HEK293 (cell line): ENCODE measurements at regions not wholly inside any gene's neighbourhood (a gene's known extent, or its start where the extent isn't known, plus 50 kb on each side); places are given as distances from the start of the nearest gene placed in this dataset.

Experiments
- CTCF ChIA-PET: fragments of 350-600 bp; formaldehyde crosslinking; extraction: SDS; loops from one replicate; lab custom pipeline; 2021; ENCODE audit warnings: antibody characterized with exemption; lab: Yijun Ruan, JAX
- POLR2A ChIA-PET: fragments of 300-600 bp; formaldehyde crosslinking; extraction: SDS; loops from one replicate; lab custom pipeline; 2020; ENCODE audit warnings: antibody characterized with exemption, inconsistent platforms; lab: Yijun Ruan, JAX
- H3K27ac ChIP-seq: fragments of 200-500 bp; sonication (Bioruptor generic); 2 replicates; pipeline ENCODE4 v1.5.1; 2014; ENCODE audit warnings: low read depth, low read length, control low read depth, inconsistent platforms; ENCODE audit errors: extremely low read depth
- H3K36me3 ChIP-seq, 2 experiments: fragments of 200-500 bp in 1 of 2; sonication (Bioruptor generic) in 1 of 2; 1 replicate in 1 of 2; 2 replicates in 1 of 2; pipeline ENCODE4 v1.5.1; 2014 to 2017; ENCODE audit warnings: inconsistent platforms in 2 of 2, low read length in 2 of 2; ENCODE audit not compliant: control insufficient read depth in 2 of 2, insufficient read depth in 1 of 2
- H3K4me1 ChIP-seq: fragments of 200-500 bp; sonication (Bioruptor generic); 2 replicates; pipeline ENCODE4 v1.5.1; 2014; ENCODE audit warnings: mild to moderate bottlenecking, low read length, inconsistent platforms; ENCODE audit not compliant: control insufficient read depth, insufficient read depth
- H3K4me3 ChIP-seq: 2 replicates; pipeline ENCODE4 v1.5.1; 2011; ENCODE audit warnings: low read depth, mild to moderate bottlenecking, control low read depth, low read length, moderate library complexity
- H3K9me3 ChIP-seq: fragments of 200-500 bp; sonication (Bioruptor generic); 2 replicates; pipeline ENCODE4 v1.5.1; 2014; ENCODE audit warnings: low read depth, low read length, inconsistent platforms; ENCODE audit not compliant: control insufficient read depth, insufficient read depth
- GFI1B ChIP-seq: fragments of 450-650 bp; formaldehyde crosslinking; IDR thresholded peaks from 2 replicates; pipeline ENCODE4 v1.5.1; 2016; ENCODE audit warnings: missing biosample characterization, missing genetic modification characterization
- GLI4 ChIP-seq: fragments of 450-650 bp; formaldehyde crosslinking; IDR thresholded peaks from 2 replicates; pipeline ENCODE4 v1.5.1; 2016; ENCODE audit warnings: missing biosample characterization, missing genetic modification characterization
- GLIS1 ChIP-seq: fragments of 450-650 bp; formaldehyde crosslinking; IDR thresholded peaks from 2 replicates; pipeline ENCODE4 v1.5.1; 2016; ENCODE audit warnings: missing biosample characterization, missing genetic modification characterization
- GLIS2 ChIP-seq: fragments of 450-650 bp; formaldehyde crosslinking; IDR thresholded peaks from 2 replicates; pipeline ENCODE4 v1.5.1; 2016; ENCODE audit warnings: missing biosample characterization, missing genetic modification characterization
- HOXC10 ChIP-seq: sonication (generic); formaldehyde crosslinking; IDR thresholded peaks from 2 replicates; pipeline ENCODE4 v1.8.1; 2023; ENCODE audit warnings: mild to moderate bottlenecking, missing genetic modification reagents
- KLF7 ChIP-seq: fragments of 450-650 bp; formaldehyde crosslinking; IDR thresholded peaks from 2 replicates; pipeline ENCODE4 v1.5.1; 2016; ENCODE audit warnings: missing biosample characterization, missing genetic modification characterization, borderline replicate concordance
- MZF1 ChIP-seq: fragments of 450-650 bp; formaldehyde crosslinking; IDR thresholded peaks from 2 replicates; pipeline ENCODE4 v1.5.1; 2017; ENCODE audit warnings: missing biosample characterization, missing genetic modification characterization, borderline replicate concordance
- ZNF138 ChIP-seq: fragments of 450-650 bp; formaldehyde crosslinking; IDR thresholded peaks from 2 replicates; pipeline ENCODE4 v1.5.1; 2016; ENCODE audit warnings: missing biosample characterization, missing genetic modification characterization, borderline replicate concordance
- ZNF174 ChIP-seq: fragments of 450-650 bp; formaldehyde crosslinking; IDR thresholded peaks from 2 replicates; pipeline ENCODE4 v1.5.0; 2017; ENCODE audit warnings: missing biosample characterization, mild to moderate bottlenecking, missing genetic modification characterization
- ZNF19 ChIP-seq: fragments of 450-650 bp; formaldehyde crosslinking; IDR thresholded peaks from 2 replicates; pipeline ENCODE4; 2016; ENCODE audit warnings: missing biosample characterization, missing genetic modification characterization, low read depth
- ZNF2 ChIP-seq: fragments of 450-650 bp; formaldehyde crosslinking; IDR thresholded peaks from 2 replicates; pipeline ENCODE4 v1.5.1; 2016; ENCODE audit warnings: missing biosample characterization, missing genetic modification characterization
- ZNF37A ChIP-seq: fragments of 450-650 bp; IDR thresholded peaks from 2 replicates; pipeline ENCODE4 v1.5.1; 2018; ENCODE audit warnings: missing biosample characterization, missing genetic modification characterization
- ZNF391 ChIP-seq: fragments of 450-650 bp; formaldehyde crosslinking; IDR thresholded peaks from 2 replicates; pipeline ENCODE4 v1.5.1; 2016; ENCODE audit warnings: low read depth, missing biosample characterization, missing genetic modification characterization, borderline replicate concordance
- ZNF404 ChIP-seq: fragments of 450-650 bp; formaldehyde crosslinking; IDR thresholded peaks from 2 replicates; pipeline ENCODE4 v1.5.1; 2017; ENCODE audit warnings: missing biosample characterization, missing genetic modification characterization
- ZNF610 ChIP-seq: fragments of 450-650 bp; formaldehyde crosslinking; IDR thresholded peaks from 2 replicates; pipeline ENCODE4 v1.5.1; 2016; ENCODE audit warnings: missing biosample characterization, missing genetic modification characterization, borderline replicate concordance
- ZNF660 ChIP-seq: fragments of 450-650 bp; IDR thresholded peaks from 2 replicates; pipeline ENCODE4 v1.5.1; 2018; ENCODE audit warnings: missing biosample characterization, mild to moderate bottlenecking, missing genetic modification characterization
- ZNF670 ChIP-seq: fragments of 450-650 bp; formaldehyde crosslinking; IDR thresholded peaks from 2 replicates; pipeline ENCODE4 v1.5.1; 2016; ENCODE audit warnings: missing biosample characterization, missing genetic modification characterization, low read depth
- ZNF747 ChIP-seq: fragments of 450-650 bp; formaldehyde crosslinking; IDR thresholded peaks from 2 replicates; pipeline ENCODE4 v1.5.1; 2016; ENCODE audit warnings: missing biosample characterization, missing genetic modification characterization
- TF ChIP-seq, protein P1 (sequence below): fragments of 450-650 bp; formaldehyde crosslinking; IDR thresholded peaks from 2 replicates; pipeline ENCODE4 v1.5.1; 2016; ENCODE audit warnings: missing biosample characterization, missing genetic modification characterization
- TF ChIP-seq, protein P2 (sequence below): fragments of 450-650 bp; formaldehyde crosslinking; IDR thresholded peaks from 2 replicates; pipeline ENCODE4 v1.5.1; 2017; ENCODE audit warnings: missing biosample characterization, mild to moderate bottlenecking, missing genetic modification characterization, moderate library complexity
- TF ChIP-seq, protein P3 (sequence below): fragments of 450-650 bp; formaldehyde crosslinking; IDR thresholded peaks from 2 replicates; pipeline ENCODE4 v1.5.1; 2016; ENCODE audit warnings: missing biosample characterization, missing genetic modification characterization
- TF ChIP-seq, protein P4 (sequence below): fragments of 450-650 bp; formaldehyde crosslinking; IDR thresholded peaks from 2 replicates; pipeline ENCODE4 v1.5.1; 2016; ENCODE audit warnings: missing biosample characterization, missing genetic modification characterization
- TF ChIP-seq, protein P5 (sequence below): fragments of 450-650 bp; formaldehyde crosslinking; IDR thresholded peaks from 2 replicates; pipeline ENCODE4 v1.5.1; 2016; ENCODE audit warnings: missing biosample characterization, missing genetic modification characterization
- TF ChIP-seq, protein P6 (sequence below): fragments of 450-650 bp; IDR thresholded peaks from 2 replicates; pipeline ENCODE4 v1.5.1; 2018; ENCODE audit warnings: missing biosample characterization, mild to moderate bottlenecking, missing genetic modification characterization

DNA sequence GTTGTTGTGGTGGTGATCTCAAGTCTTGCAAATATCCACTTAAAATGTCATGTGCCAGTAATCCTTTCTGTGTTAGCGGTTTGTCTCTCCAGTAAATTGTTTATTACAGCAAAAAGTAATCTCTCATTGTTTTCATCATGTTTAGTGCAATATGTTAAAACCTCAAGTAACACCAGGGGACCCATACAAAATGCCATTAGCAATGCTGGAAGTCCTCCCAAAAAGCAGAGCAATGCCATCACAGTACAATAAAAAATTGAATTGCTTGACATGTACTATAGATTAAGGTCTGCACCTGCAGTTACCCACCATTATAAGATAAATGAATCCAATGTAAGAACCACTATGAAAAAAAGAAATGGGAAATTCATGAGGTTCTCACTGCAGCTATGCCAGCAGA is 1606.5 kb downstream of the BRINP3 start (continued):
- no peak for TF ChIP-seq KLF7 (tag by site-specific recombination)
- no peak for TF ChIP-seq ZNF391 (tag by site-specific recombination)
- TF ChIP-seq HOXC10 (CRISPR knock-in tag) = no peak
- TF ChIP-seq ZNF404 (tag by site-specific recombination) = no peak
- TF ChIP-seq GLI4 (tag by site-specific recombination) = no peak
- TF ChIP-seq ZNF174 (tag by site-specific recombination) = no peak

DNA sequence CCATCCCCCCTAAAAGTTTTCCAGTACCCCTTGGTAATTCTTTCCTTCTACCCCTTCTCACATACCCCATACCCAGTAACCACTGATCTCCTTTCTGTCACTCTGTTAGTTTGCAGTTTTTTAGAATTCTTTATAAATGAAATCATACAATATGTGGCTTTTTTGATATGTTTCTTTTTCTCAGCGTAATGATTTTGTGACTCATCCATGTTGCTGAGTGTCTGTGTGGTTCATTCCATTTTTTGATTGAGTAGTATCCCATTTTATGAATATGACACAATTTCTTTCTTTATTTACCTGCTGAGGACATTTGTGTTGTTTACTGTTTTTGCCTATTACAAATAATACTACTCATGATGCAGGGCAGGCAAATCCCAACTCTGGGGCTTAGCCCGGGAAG is 1605.3 kb downstream of the BRINP3 start:
- ChIA-PET CTCF (no interaction called here), POLR2A (no interaction called here)
- Histone ChIP-seq H3K9me3 (no peaks in the 10 kb centered on the region), H3K4me3 (no peak overlapping the region), H3K4me1 (no peaks in the 10 kb centered on the region), H3K36me3 (no peaks in the 10 kb centered on the region), H3K27ac (no peak overlapping the region)
- no peak for TF ChIP-seq ZNF747
- TF ChIP-seq, protein P1, sequence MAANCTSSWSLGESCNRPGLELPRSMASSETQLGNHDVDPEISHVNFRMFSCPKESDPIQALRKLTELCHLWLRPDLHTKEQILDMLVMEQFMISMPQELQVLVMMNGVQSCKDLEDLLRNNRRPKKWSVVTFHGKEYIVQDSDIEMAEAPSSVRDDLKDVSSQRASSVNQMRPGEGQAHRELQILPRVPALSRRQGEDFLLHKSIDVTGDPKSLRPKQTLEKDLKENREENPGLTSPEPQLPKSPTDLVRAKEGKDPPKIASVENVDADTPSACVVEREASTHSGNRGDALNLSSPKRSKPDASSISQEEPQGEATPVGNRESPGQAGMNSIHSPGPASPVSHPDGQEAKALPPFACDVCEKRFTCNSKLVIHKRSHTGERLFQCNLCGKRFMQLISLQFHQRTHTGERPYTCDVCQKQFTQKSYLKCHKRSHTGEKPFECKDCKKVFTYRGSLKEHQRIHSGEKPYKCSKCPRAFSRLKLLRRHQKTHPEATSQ (tag by site-specific recombination) = no peak
- TF ChIP-seq, protein P2, sequence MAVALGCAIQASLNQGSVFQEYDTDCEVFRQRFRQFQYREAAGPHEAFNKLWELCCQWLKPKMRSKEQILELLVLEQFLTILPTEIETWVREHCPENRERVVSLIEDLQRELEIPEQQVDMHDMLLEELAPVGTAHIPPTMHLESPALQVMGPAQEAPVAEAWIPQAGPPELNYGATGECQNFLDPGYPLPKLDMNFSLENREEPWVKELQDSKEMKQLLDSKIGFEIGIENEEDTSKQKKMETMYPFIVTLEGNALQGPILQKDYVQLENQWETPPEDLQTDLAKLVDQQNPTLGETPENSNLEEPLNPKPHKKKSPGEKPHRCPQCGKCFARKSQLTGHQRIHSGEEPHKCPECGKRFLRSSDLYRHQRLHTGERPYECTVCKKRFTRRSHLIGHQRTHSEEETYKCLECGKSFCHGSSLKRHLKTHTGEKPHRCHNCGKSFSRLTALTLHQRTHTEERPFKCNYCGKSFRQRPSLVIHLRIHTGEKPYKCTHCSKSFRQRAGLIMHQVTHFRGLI = no peak
- TF ChIP-seq MZF1 = no peak
- TF ChIP-seq ZNF138 = no peak
- TF ChIP-seq ZNF670 (tag by site-specific recombination) = no peak
- no peak for TF ChIP-seq GLIS2
- TF ChIP-seq, protein P3, sequence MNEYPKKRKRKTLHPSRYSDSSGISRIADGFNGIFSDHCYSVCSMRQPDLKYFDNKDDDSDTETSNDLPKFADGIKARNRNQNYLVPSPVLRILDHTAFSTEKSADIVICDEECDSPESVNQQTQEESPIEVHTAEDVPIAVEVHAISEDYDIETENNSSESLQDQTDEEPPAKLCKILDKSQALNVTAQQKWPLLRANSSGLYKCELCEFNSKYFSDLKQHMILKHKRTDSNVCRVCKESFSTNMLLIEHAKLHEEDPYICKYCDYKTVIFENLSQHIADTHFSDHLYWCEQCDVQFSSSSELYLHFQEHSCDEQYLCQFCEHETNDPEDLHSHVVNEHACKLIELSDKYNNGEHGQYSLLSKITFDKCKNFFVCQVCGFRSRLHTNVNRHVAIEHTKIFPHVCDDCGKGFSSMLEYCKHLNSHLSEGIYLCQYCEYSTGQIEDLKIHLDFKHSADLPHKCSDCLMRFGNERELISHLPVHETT (tag by site-specific recombination) = no peak
- TF ChIP-seq GFI1B (tag by site-specific recombination) = no peak
- TF ChIP-seq ZNF2 (tag by site-specific recombination) = no peak
- no peak for TF ChIP-seq ZNF19 (tag by site-specific recombination)
- TF ChIP-seq, protein P4, sequence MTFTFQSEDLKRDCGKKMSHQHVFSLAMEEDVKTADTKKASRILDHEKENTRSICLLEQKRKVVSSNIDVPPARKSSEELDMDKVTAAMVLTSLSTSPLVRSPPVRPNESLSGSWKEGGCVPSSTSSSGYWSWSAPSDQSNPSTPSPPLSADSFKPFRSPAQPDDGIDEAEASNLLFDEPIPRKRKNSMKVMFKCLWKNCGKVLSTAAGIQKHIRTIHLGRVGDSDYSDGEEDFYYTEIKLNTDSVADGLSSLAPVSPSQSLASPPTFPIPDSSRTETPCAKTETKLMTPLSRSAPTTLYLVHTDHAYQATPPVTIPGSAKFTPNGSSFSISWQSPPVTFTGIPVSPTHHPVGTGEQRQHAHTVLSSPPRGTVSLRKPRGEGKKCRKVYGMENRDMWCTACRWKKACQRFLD = no peak
- TF ChIP-seq, protein P5, sequence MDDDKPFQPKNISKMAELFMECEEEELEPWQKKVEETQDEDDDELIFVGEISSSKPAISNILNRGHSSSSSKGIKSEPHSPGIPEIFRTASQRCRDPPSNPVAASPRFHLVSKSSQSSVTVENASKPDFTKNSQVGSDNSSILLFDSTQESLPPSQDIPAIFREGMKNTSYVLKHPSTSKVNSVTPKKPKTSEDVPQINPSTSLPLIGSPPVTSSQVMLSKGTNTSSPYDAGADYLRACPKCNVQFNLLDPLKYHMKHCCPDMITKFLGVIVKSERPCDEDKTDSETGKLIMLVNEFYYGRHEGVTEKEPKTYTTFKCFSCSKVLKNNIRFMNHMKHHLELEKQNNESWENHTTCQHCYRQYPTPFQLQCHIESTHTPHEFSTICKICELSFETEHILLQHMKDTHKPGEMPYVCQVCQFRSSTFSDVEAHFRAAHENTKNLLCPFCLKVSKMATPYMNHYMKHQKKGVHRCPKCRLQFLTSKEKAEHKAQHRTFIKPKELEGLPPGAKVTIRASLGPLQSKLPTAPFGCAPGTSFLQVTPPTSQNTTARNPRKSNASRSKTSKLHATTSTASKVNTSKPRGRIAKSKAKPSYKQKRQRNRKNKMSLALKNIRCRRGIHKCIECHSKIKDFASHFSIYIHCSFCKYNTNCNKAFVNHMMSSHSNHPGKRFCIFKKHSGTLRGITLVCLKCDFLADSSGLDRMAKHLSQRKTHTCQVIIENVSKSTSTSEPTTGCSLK (tag by site-specific recombination) = no peak
- no peak for TF ChIP-seq ZNF37A
- no peak for TF ChIP-seq ZNF610 (tag by site-specific recombination)
- TF ChIP-seq GLIS1 (tag by site-specific recombination) = no peak
- TF ChIP-seq, protein P6, sequence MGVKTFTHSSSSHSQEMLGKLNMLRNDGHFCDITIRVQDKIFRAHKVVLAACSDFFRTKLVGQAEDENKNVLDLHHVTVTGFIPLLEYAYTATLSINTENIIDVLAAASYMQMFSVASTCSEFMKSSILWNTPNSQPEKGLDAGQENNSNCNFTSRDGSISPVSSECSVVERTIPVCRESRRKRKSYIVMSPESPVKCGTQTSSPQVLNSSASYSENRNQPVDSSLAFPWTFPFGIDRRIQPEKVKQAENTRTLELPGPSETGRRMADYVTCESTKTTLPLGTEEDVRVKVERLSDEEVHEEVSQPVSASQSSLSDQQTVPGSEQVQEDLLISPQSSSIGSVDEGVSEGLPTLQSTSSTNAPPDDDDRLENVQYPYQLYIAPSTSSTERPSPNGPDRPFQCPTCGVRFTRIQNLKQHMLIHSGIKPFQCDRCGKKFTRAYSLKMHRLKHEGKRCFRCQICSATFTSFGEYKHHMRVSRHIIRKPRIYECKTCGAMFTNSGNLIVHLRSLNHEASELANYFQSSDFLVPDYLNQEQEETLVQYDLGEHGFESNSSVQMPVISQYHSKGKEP (tag by site-specific recombination) = no peak
- TF ChIP-seq ZNF660 (tag by site-specific recombination) = no peak
